NOMO-1 treated with dmso at 0.1 percent for 144 hours (cell line): ENCODE measurements at regions not wholly inside any gene's neighbourhood (a gene's known extent, or its start where the extent isn't known, plus 50 kb on each side); places are given as distances from the start of the nearest gene placed in this dataset.
"Not testable (repeated sequence)": the region's sequence is repeated elsewhere in the genome, so short reads cannot be mapped to it uniquely, and the experiment has no call there.

ENCODE experiments used
- DNase-seq: peaks from one replicate; lab custom pipeline; 2025; ENCODE audit not compliant: unreplicated experiment; lab: John Stamatoyannopoulos, UW

GRCh38 chr1:69070660-69071373 lies 496.9 kb upstream of the LRRC7 start:
- no peak for DNase-seq

GRCh38 chr1:69073176-69073575 lies 494.5 kb upstream of the LRRC7 start:
- no peak for DNase-seq

- DNase-seq = no peak
Measured at GRCh38 chr1:69076631-69077030, 491.1 kb upstream of the LRRC7 start.

- no peak for DNase-seq
Measured at GRCh38 chr1:69077198-69077597, 490.5 kb upstream of the LRRC7 start.

GRCh38 chr1:69077633-69078032 lies 490.1 kb upstream of the LRRC7 start:
- no peak for DNase-seq

GRCh38 chr1:69081668-69082067 lies 486.1 kb upstream of the LRRC7 start:
- no peak for DNase-seq

GRCh38 chr1:69082312-69082711 lies 485.4 kb upstream of the LRRC7 start:
- no peak for DNase-seq

GRCh38 chr1:69086148-69086547 lies 481.6 kb upstream of the LRRC7 start:
- no peak for DNase-seq

GRCh38 chr1:69088571-69088970 lies 479.2 kb upstream of the LRRC7 start:
- DNase-seq = no peak

- no peak for DNase-seq
Measured at GRCh38 chr1:69090170-69090569, 477.6 kb upstream of the LRRC7 start.

- no peak for DNase-seq
Measured at GRCh38 chr1:69090752-69091151, 477.0 kb upstream of the LRRC7 start.

- DNase-seq = not testable (repeated sequence)
Measured at GRCh38 chr1:69102058-69102457, 465.7 kb upstream of the LRRC7 start.

- no peak for DNase-seq
Measured at GRCh38 chr1:69103213-69103612, 464.5 kb upstream of the LRRC7 start.

- no peak for DNase-seq
Measured at GRCh38 chr1:69103705-69104385, 463.9 kb upstream of the LRRC7 start.

GRCh38 chr1:69104894-69105293 lies 462.8 kb upstream of the LRRC7 start:
- DNase-seq = no peak

- no peak for DNase-seq
Measured at GRCh38 chr1:69109277-69109676, 458.4 kb upstream of the LRRC7 start.

- no peak for DNase-seq
Measured at GRCh38 chr1:69110851-69111250, 456.9 kb upstream of the LRRC7 start.

GRCh38 chr1:69120126-69120741 lies 447.5 kb upstream of the LRRC7 start:
- not testable (repeated sequence) for DNase-seq

GRCh38 chr1:69120817-69121216 lies 446.9 kb upstream of the LRRC7 start:
- no peak for DNase-seq

GRCh38 chr1:69121723-69122122 lies 446.0 kb upstream of the LRRC7 start:
- no peak for DNase-seq

GRCh38 chr1:69122373-69122772 lies 445.3 kb upstream of the LRRC7 start:
- no peak for DNase-seq

GRCh38 chr1:69123486-69123885 lies 444.2 kb upstream of the LRRC7 start:
- no peak for DNase-seq
